ENCODE measurements at regions not wholly inside any gene's neighbourhood (a gene's known extent, or its start where the extent isn't known, plus 50 kb on each side); places are given as distances from the start of the nearest gene placed in this dataset.
"Not testable (repeated sequence)": the region's sequence is repeated elsewhere in the genome, so short reads cannot be mapped to it uniquely, and the experiment has no call there.

- POLR2A ChIA-PET, result no interaction called here
- no peak for DNase-seq (ENCODE audit: extremely low spot score)
- no peak for TF ChIP-seq FOXA1 (IDR thresholded peaks at IDR 0.05)
- CTCF ChIA-PET, result no interaction called here
These were observed 173.9 kb downstream of the EPM2A start for GRCh38 chr6:145561095-145562072.

- TF ChIP-seq LEF1 (IDR thresholded peaks at IDR 0.05; ENCODE audit: borderline replicate concordance), result no peak
- no peak for TF ChIP-seq L3MBTL2 (conservative IDR thresholded peaks at IDR 0.05)
- no peak for TF ChIP-seq FOXA1 (IDR thresholded peaks at IDR 0.05)
- DNase-seq (ENCODE audit: extremely low spot score), result no peak
- ChIA-PET CTCF (no interaction called here), POLR2A (no interaction called here)
These were observed 172.3 kb downstream of the EPM2A start for GRCh38 chr6:145562771-145563615.

DNA sequence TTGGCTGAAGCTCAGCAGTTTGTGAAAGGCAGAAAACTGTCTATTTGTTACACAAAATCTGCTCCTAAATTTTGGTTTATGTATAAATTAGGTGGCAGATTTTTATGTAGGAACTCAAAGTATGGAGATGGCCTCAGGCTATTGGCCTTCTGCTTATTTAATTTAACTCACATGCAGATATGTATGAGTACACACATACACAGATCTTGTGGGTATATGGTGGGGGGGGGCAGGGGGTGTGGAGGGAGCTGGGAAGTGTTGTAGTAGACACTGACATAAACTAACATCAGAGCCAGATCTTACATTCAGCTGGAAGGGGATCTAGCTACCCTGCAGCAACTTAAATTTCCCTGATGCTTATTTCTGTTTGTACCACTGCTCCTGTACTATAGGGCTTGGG lies 170.8 kb downstream of the EPM2A start:
- ChIA-PET POLR2A (no interaction called here), CTCF (no interaction called here)
- DNase-seq (ENCODE audit: extremely low spot score), result no peak
- TF ChIP-seq FOXA1 (IDR thresholded peaks at IDR 0.05), result no peak
- no peak for TF ChIP-seq ARNT (IDR thresholded peaks at IDR 0.05)
- TF ChIP-seq FOXK2 (IDR thresholded peaks at IDR 0.05), result no peak
- no peak for TF ChIP-seq FOXM1 (IDR thresholded peaks at IDR 0.05; ENCODE audit: borderline replicate concordance)
- TF ChIP-seq TARDBP (IDR thresholded peaks at IDR 0.05), result no peak
- no peak for TF ChIP-seq BHLHE40 (IDR thresholded peaks at IDR 0.05; ENCODE audit: borderline replicate concordance)
- no peak for TF ChIP-seq SP1 (IDR thresholded peaks at IDR 0.05)
- no peak for TF ChIP-seq CTBP1 (IDR thresholded peaks at IDR 0.05; ENCODE audit: borderline replicate concordance)
- TF ChIP-seq, protein P1, sequence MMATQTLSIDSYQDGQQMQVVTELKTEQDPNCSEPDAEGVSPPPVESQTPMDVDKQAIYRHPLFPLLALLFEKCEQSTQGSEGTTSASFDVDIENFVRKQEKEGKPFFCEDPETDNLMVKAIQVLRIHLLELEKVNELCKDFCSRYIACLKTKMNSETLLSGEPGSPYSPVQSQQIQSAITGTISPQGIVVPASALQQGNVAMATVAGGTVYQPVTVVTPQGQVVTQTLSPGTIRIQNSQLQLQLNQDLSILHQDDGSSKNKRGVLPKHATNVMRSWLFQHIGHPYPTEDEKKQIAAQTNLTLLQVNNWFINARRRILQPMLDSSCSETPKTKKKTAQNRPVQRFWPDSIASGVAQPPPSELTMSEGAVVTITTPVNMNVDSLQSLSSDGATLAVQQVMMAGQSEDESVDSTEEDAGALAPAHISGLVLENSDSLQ (IDR thresholded peaks at IDR 0.05), result no peak
- no peak for TF ChIP-seq SUZ12 (IDR thresholded peaks at IDR 0.05)
- no peak for TF ChIP-seq LEF1 (IDR thresholded peaks at IDR 0.05; ENCODE audit: borderline replicate concordance)

DNA sequence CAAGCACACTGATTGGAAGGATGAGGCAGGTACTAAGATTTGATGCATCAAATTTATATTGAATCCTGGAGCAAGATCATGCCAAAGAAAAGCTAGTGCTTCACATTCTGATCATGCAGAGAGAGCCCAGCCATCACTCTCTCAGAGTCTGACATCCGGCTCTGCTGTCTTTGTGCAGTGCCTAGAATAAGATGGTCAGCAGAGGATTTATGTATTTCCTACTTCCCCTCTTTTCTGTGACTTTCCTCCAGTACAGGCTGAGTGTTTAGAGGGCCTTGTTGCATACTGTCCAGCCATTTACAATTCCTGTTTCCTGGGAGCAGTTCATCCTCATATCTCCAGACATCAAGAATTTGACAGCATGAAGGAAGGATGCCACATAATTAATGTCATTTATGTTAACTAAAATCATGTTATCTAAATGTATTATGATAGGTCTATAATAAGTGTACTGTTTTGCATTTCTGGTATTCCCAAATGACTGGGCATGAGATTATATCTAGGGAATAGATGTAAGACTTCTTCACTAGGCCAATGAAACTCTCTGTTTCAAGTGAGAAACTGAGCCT lies 167.6 kb downstream of the EPM2A start:
- DNase-seq (ENCODE audit: extremely low spot score), result no peak
- POLR2A ChIA-PET, result no interaction called here
- TF ChIP-seq L3MBTL2 (conservative IDR thresholded peaks at IDR 0.05) (no peak), FOXM1 (IDR thresholded peaks at IDR 0.05; ENCODE audit: borderline replicate concordance) (no peak), ELF4 (IDR thresholded peaks at IDR 0.05) (no peak), TARDBP (IDR thresholded peaks at IDR 0.05) (no peak), SP1 (IDR thresholded peaks at IDR 0.05) (no peak), LEF1 (IDR thresholded peaks at IDR 0.05; ENCODE audit: borderline replicate concordance) (no peak), FOXK2 (IDR thresholded peaks at IDR 0.05) (no peak), BHLHE40 (IDR thresholded peaks at IDR 0.05; ENCODE audit: borderline replicate concordance) (no peak), NFRKB (IDR thresholded peaks at IDR 0.05) (no peak), FOXA1 (IDR thresholded peaks at IDR 0.05) (no peak), ARNT (IDR thresholded peaks at IDR 0.05) (no peak), CTBP1 (IDR thresholded peaks at IDR 0.05; ENCODE audit: borderline replicate concordance) (no peak), ZNF384 (IDR thresholded peaks at IDR 0.05) (no peak), SUZ12 (IDR thresholded peaks at IDR 0.05) (no peak), HDGF (IDR thresholded peaks at IDR 0.05; ENCODE audit: borderline replicate concordance) (no peak)
- TF ChIP-seq, protein P1 (IDR thresholded peaks at IDR 0.05), result no peak
- CTCF ChIA-PET, result no interaction called here

GRCh38 chr6:145569140-145569539 lies 166.2 kb downstream of the EPM2A start:
- no peak for DNase-seq (ENCODE audit: extremely low spot score)
- TF ChIP-seq SP1 (IDR thresholded peaks at IDR 0.05) (no peak), FOXA1 (IDR thresholded peaks at IDR 0.05) (no peak), FOXK2 (IDR thresholded peaks at IDR 0.05) (no peak), BHLHE40 (IDR thresholded peaks at IDR 0.05; ENCODE audit: borderline replicate concordance) (no peak), CTBP1 (IDR thresholded peaks at IDR 0.05; ENCODE audit: borderline replicate concordance) (no peak), FOXM1 (IDR thresholded peaks at IDR 0.05; ENCODE audit: borderline replicate concordance) (no peak), ARNT (IDR thresholded peaks at IDR 0.05) (no peak), HDGF (IDR thresholded peaks at IDR 0.05; ENCODE audit: borderline replicate concordance) (no peak), SUZ12 (IDR thresholded peaks at IDR 0.05) (no peak), ZNF384 (IDR thresholded peaks at IDR 0.05) (no peak), NFRKB (IDR thresholded peaks at IDR 0.05) (no peak), LEF1 (IDR thresholded peaks at IDR 0.05; ENCODE audit: borderline replicate concordance) (no peak), TARDBP (IDR thresholded peaks at IDR 0.05) (no peak), ELF4 (IDR thresholded peaks at IDR 0.05) (no peak), L3MBTL2 (conservative IDR thresholded peaks at IDR 0.05) (no peak)
- TF ChIP-seq, protein P1 (IDR thresholded peaks at IDR 0.05), result no peak
- ChIA-PET POLR2A (no interaction called here), CTCF (no interaction called here)

- POLR2A ChIA-PET; CTCF ChIA-PET; DNase-seq (ENCODE audit: extremely low spot score): not testable (repeated sequence)
These were observed 165.0 kb downstream of the EPM2A start for GRCh38 chr6:145570336-145570735.

DNA sequence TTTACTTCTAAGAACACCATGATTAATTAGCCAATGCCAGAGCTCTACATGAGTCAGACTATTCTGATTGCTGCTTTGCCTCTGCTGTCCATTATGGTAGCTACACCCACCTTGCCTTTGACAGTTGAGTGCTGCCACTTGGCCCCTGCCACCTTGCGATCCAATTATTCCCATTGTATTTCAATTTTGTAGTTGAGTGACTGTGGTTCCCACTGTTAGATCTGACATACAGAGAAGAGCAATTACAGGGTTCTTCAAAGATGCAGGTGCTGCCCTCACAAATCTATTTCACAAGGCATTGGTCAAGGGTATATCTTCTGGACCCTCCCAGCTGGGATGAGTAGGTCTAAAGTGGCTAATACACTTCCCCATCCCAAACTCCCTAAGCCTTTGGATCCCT lies 161.1 kb downstream of the EPM2A start:
- CTCF ChIA-PET; DNase-seq (ENCODE audit: extremely low spot score); POLR2A ChIA-PET: not testable (repeated sequence)
